Activated B cell treated with CpG ODN at 0.5 μM for 24 hours (primary cell): ENCODE measurements at regions not wholly inside any gene's neighbourhood (a gene's known extent, or its start where the extent isn't known, plus 50 kb on each side); places are given as distances from the start of the nearest gene placed in this dataset.

Experiments
- ATAC-seq: fragments of 200-7000 bp; cut with Tn5 transposase; one replicate; pipeline ENCODE4 v1.10.0; 2021; ENCODE audit warnings: low read depth, mild to moderate bottlenecking, moderate library complexity
- CTCF ChIA-PET: fragments of 350-600 bp; sonication (Branson Sonifier 250); formaldehyde crosslinking; loops from one replicate; lab custom pipeline; 2021; ENCODE audit warnings: antibody characterized with exemption; lab: Charles Lee
- POLR2A ChIA-PET: fragments of 350-600 bp; sonication (Branson Sonifier 250); formaldehyde crosslinking; loops from one replicate; lab custom pipeline; 2021; ENCODE audit warnings: antibody characterized with exemption; lab: Charles Lee
- DNase-seq: peaks from one replicate; pipeline ENCODE4 v3.0.0; 2022
- H3K27ac Mint-ChIP-seq: one replicate; pipeline ENCODE4 v1.8.0; 2020; ENCODE audit warnings: mixed read lengths
- H3K27me3 Mint-ChIP-seq: one replicate; pipeline ENCODE4 v1.8.0; 2021; ENCODE audit warnings: mixed read lengths
- H3K36me3 Mint-ChIP-seq: one replicate; pipeline ENCODE4 v1.8.0; 2021; ENCODE audit warnings: low read depth, mixed read lengths
- H3K4me1 Mint-ChIP-seq: one replicate; pipeline ENCODE4 v1.8.0; 2021; ENCODE audit warnings: mixed read lengths
- H3K4me3 Mint-ChIP-seq: one replicate; pipeline ENCODE4 v1.8.0; 2020; ENCODE audit warnings: mild to moderate bottlenecking, mixed read lengths
- H3K9me3 Mint-ChIP-seq: one replicate; pipeline ENCODE4 v1.8.0; 2020; ENCODE audit warnings: mixed read lengths
- CTCF ChIP-seq: fragments of 200-600 bp; IDR thresholded peaks from one replicate; pipeline ENCODE4 v1.8.0; 2022; ENCODE audit warnings: antibody characterized with exemption, mild to moderate bottlenecking
- intact Hi-C: fragments of 100-400 bp; cut with micrococcal nuclease; formaldehyde crosslinking; loops from one replicate; pipeline ENCODE4 v1.15.1; 2024

- no peak for DNase-seq
- TF ChIP-seq CTCF: no peak
- Mint-ChIP-seq H3K27ac (no peak overlapping the region), H3K9me3 (peaks cover 5% of the 10 kb centered on the region), H3K4me3 (no peak overlapping the region), H3K4me1 (no peaks in the 10 kb centered on the region), H3K36me3 (no peaks in the 10 kb centered on the region), H3K27me3 (peaks cover 4% of the 10 kb centered on the region)
- intact Hi-C loops: no loop called here
- ChIA-PET POLR2A (no interaction called here), CTCF (no interaction called here)
- ATAC-seq: no peak
These were observed 181.9 kb upstream of the ARG1 start for GRCh38 chr6:131391116-131391515.

GRCh38 chr6:131393433-131393832, 179.6 kb upstream of the ARG1 start:
- Mint-ChIP-seq H3K4me3 (no peak overlapping the region), H3K27me3 (peaks cover 1% of the 10 kb centered on the region), H3K9me3 (peaks cover 5% of the 10 kb centered on the region), H3K27ac (no peak overlapping the region), H3K4me1 (no peaks in the 10 kb centered on the region), H3K36me3 (no peaks in the 10 kb centered on the region)
- ATAC-seq (no peak), DNase-seq (no peak)
- POLR2A ChIA-PET: no interaction called here
- CTCF ChIA-PET: no interaction called here
- intact Hi-C loops: no loop called here
- TF ChIP-seq CTCF: no peak

GRCh38 chr6:131394768-131395432, 178.1 kb upstream of the ARG1 start:
- no peak for DNase-seq
- no peak for TF ChIP-seq CTCF
- ATAC-seq: no peak
- H3K9me3 Mint-ChIP-seq: peaks cover 5% of the 10 kb centered on the region
- no peak overlapping the region for H3K4me3 Mint-ChIP-seq
- no peak overlapping the region for H3K27ac Mint-ChIP-seq
- ChIA-PET CTCF (no interaction called here), POLR2A (no interaction called here)
- intact Hi-C loops: no loop called here
- no peaks in the 10 kb centered on the region for H3K36me3 Mint-ChIP-seq
- H3K4me1 Mint-ChIP-seq: peaks cover 5% of the 10 kb centered on the region
- no peaks in the 10 kb centered on the region for H3K27me3 Mint-ChIP-seq

GRCh38 chr6:131398176-131398575, 174.8 kb upstream of the ARG1 start:
- Mint-ChIP-seq H3K4me1 (peaks cover 5% of the 10 kb centered on the region), H3K4me3 (no peak overlapping the region), H3K27me3 (no peaks in the 10 kb centered on the region), H3K27ac (no peak overlapping the region), H3K36me3 (no peaks in the 10 kb centered on the region), H3K9me3 (peaks cover 5% of the 10 kb centered on the region)
- CTCF ChIA-PET: no interaction called here
- no peak for ATAC-seq
- POLR2A ChIA-PET: no interaction called here
- no peak for DNase-seq
- intact Hi-C loops: no loop called here
- no peak for TF ChIP-seq CTCF

- POLR2A ChIA-PET: no interaction called here
- intact Hi-C loops: no loop called here
- Mint-ChIP-seq H3K27me3 (no peaks in the 10 kb centered on the region), H3K4me1 (peaks cover 5% of the 10 kb centered on the region), H3K4me3 (no peak overlapping the region), H3K27ac (no peak overlapping the region), H3K36me3 (no peaks in the 10 kb centered on the region), H3K9me3 (no peaks in the 10 kb centered on the region)
- ATAC-seq (no peak), DNase-seq (no peak)
- CTCF ChIA-PET: no interaction called here
- TF ChIP-seq CTCF: no peak
These were observed 173.6 kb upstream of the ARG1 start for GRCh38 chr6:131399433-131399832.
